Omental fat pad (tissue), 3 donors: ENCODE measurements at regions not wholly inside any gene's neighbourhood (a gene's known extent, or its start where the extent isn't known, plus 50 kb on each side); places are given as distances from the start of the nearest gene placed in this dataset.

Source experiments
- ATAC-seq: fragments of 150-250 bp; one replicate; pipeline ENCODE4 v1.9.1; 2016; ENCODE audit warnings: mild to moderate bottlenecking, moderate library complexity; ENCODE audit not compliant: low FRiP score
- DNase-seq: peaks from one replicate; pipeline ENCODE4 v3.0.0-alpha.2; 2019; ENCODE audit warnings: low spot score
- TF ChIP-seq, protein P1 (sequence below), 3 donors: fragments of 450-650 bp; IDR thresholded peaks; one replicate each; pipeline ENCODE4 v1.5.1; 2016 to 2017; ENCODE audit warnings: antibody characterized with exemption in 3 of 3, mild to moderate bottlenecking in 3 of 3, moderate library complexity in 2 of 3

DNA sequence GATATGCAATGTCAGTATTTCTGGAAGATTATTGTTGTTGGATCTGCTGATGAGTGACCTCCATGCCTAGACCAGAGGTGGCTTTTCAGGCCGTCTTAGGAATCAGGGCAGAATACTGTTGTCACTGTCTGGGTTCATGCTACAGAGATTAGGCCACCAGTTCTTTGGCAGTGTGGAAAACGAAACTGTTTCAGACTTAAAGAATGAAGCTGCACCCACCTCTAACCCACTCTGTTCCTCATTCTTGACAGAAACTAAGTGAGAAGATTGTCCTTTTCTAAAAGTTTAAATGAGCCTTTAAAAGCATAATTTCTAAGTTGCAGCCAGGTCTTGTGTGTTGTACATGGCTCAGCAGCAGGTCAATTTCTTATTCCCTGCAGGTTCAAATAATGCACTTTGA lies 444.3 kb downstream of the ENC1 start:
- TF ChIP-seq, protein P1, sequence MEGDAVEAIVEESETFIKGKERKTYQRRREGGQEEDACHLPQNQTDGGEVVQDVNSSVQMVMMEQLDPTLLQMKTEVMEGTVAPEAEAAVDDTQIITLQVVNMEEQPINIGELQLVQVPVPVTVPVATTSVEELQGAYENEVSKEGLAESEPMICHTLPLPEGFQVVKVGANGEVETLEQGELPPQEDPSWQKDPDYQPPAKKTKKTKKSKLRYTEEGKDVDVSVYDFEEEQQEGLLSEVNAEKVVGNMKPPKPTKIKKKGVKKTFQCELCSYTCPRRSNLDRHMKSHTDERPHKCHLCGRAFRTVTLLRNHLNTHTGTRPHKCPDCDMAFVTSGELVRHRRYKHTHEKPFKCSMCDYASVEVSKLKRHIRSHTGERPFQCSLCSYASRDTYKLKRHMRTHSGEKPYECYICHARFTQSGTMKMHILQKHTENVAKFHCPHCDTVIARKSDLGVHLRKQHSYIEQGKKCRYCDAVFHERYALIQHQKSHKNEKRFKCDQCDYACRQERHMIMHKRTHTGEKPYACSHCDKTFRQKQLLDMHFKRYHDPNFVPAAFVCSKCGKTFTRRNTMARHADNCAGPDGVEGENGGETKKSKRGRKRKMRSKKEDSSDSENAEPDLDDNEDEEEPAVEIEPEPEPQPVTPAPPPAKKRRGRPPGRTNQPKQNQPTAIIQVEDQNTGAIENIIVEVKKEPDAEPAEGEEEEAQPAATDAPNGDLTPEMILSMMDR (IDR thresholded peaks at IDR 0.05), result no peak
- ATAC-seq, result no peak
- DNase-seq, result no peak

DNA sequence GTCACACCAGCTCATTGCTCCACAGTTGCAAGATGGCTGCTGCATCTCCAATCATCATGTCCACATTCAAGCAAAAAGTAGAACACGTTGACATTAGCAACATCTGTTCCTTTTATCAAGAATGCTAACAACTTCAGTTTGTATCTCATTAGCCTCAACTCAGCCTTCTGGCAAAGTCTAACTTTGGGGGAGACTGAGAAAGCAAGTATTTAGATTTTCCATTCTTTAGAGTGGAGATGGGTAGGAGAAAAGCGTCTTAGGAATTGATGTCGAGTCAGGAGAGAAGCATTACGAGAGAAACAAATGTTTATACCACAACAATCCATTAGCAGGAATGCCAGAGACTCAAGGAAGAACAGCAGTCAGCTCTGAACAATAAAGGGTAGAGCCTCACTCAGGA lies 446.3 kb downstream of the ENC1 start:
- ATAC-seq (no peak), DNase-seq (no peak)
- TF ChIP-seq, protein P1 (IDR thresholded peaks at IDR 0.05), result no peak

DNA sequence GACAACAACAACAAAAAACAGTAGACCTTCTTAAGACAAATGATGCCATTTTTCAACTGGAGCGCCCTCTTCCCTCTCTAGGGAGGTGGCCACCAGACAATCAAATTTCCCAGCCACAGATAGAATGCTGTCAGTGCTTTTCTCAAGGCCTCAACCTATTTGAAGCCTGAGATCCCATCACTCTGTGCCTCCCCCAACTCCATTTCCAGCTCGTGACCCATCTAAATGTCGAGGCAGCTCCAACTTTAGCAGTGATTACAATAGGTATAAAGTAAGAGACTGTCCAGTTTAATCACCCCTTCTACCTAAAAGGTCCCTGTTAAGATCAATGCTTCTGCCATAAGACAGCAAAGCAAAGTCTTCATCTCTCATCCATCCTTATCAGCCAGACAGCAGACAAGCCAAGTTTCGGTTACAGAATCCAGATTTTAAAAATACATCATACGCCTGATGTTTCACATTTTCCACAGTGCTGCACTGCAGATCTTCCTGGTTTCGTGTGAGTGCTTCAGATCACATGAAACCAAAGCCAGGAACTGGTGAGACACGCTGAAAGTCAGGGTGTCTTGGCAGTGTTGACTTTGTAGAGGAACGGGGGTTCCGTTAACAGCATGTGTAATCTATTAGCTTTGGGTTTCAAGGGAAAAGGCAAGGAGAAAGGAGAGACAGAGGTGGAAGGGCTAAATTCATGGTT lies 447.8 kb downstream of the ENC1 start:
- TF ChIP-seq, protein P1 (IDR thresholded peaks at IDR 0.05), result no peak
- DNase-seq (no peak), ATAC-seq (peak; percentile 86)

DNA sequence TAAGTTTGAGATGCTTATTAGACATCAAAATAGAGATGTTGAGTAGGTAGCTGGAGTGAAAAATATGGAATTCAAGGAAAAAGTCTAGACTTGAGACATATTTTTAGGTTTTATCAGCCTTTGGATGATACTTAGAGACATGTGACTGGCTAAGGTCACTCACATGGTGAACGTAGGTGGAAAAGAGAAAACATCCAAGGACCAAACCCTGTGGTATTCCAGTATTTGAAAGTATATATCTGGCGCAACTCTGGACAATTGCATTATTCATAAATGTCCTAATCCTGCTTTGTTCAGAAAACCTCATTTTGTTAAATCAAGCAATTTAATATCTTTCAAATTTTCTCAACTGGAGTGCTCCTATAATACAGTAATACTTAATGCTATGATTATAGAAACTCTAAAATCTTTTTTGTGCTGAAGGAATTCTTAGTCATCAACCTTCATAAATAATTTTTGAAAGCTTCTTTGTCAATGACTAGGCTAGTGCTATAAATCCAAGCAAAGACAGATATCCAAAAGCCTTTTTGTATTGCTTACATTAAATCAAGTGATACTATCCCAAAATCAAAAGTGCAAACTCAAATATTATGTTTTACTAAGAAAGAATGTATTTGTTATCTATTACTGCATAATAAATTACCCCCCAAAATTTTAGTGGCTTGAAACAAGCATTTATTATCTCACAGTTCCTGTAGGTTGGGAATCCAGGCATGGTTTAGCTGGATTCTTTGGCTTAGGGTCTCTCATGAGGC lies 452.0 kb downstream of the ENC1 start:
- ATAC-seq, result no peak
- no peak for DNase-seq
- TF ChIP-seq, protein P1 (IDR thresholded peaks at IDR 0.05), result no peak

DNA sequence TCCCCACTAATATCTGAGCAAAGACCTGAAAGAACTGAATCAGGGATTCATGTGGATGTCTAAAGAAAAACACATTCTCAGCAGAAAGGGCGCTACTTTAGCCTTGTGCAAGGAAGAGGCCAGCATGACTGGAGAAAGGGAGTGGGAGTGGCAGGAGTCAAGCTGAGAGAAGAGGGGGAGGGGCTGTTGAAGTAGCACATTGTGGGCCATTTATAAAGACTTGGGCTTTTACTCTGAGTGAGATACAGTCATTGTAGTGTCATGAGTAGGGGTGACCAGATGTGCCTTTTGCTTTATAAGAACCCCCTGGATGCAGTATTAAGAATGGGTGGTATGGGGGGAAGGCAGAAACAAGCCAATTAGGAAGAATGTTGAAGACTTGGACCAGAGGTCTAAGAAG lies 452.8 kb downstream of the ENC1 start:
- TF ChIP-seq, protein P1 (IDR thresholded peaks at IDR 0.05), result no peak
- no peak for DNase-seq
- no peak for ATAC-seq

DNA sequence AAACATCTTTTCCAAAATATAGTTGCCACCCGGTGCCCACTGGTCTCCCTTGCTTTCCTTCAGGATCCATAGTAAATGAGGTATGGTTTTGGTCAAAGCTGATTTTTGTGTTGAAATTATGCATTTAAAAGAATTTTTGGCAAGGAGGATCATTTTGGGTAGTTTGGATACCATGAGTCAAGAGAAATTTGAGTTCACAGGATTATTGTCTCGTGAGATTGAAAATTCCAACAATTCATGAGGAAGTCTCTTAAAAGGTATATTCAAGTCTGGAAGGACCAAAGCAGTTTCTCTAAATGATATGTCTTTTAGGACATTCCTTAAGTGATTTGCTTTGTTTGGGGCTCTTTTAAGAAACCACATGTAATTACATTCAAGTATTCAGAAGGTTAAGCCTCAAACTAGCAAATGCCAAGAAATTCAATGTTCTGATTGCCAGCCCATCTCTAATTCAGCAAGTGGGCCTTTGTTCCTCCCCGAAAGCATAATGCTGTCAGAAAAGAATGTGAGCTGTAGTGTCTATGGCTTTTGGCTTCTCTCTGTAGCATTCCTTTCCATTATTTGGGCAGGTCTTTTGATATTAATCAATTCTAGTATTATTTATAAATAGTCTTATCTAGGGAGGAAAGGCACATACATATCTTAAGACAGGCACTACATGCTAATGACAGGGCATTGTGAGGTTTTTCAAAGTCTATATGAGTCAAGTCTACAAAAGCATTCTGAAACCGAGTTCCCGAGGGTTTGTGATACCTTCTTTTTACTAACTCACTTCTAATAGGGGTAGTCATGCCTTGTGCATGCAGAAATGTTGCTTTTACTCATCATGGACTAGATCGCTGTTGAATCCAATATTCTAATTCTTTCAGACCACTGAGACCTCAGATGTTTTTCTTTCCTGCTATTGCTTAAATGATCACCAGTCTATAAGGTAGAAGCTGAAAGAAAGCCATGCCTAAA lies 453.9 kb downstream of the ENC1 start:
- TF ChIP-seq, protein P1 (IDR thresholded peaks at IDR 0.05), result no peak
- DNase-seq (no peak), ATAC-seq (no peak)
